Caco-2 (cell line): ENCODE measurements at regions not wholly inside any gene's neighbourhood (a gene's known extent, or its start where the extent isn't known, plus 50 kb on each side); places are given as distances from the start of the nearest gene placed in this dataset.

Source experiments
- BruUV-seq: library from RNA; stranded (reverse); fragments of 400-500 nt; replicated peaks from 2 replicates; lab custom pipeline; 2021; lab: Mats Ljungman, UMichigan
- CTCF ChIA-PET: fragments of 300-600 bp; sonication (Branson Sonifier 250); formaldehyde crosslinking; loops from one replicate; lab custom pipeline; 2022; ENCODE audit warnings: antibody characterized with exemption; lab: Charles Lee
- POLR2A ChIA-PET: fragments of 300-600 bp; sonication (Branson Sonifier 250); formaldehyde crosslinking; loops from one replicate; lab custom pipeline; 2022; ENCODE audit warnings: antibody characterized with exemption; lab: Charles Lee
- DNase-seq, 2 experiments: peaks; one replicate each; pipeline versions ENCODE4 v3.0.0 to v3.0.0-alpha.2; 2020 to 2022
- H3K27me3 ChIP-seq: replicated peaks from 2 replicates; pipeline ENCODE4 v1.6.0; 2011; ENCODE audit warnings: low read length; ENCODE audit not compliant: control insufficient read depth, insufficient read depth
- H3K36me3 ChIP-seq: 2 replicates; pipeline ENCODE4 v1.5.1; 2011; ENCODE audit warnings: low read length; ENCODE audit not compliant: control insufficient read depth, insufficient read depth
- H3K4me1 ChIP-seq: fragments of 250-450 bp; sonication (Bioruptor Pico); 2 replicates; pipeline ENCODE4 v1.5.1; 2020; ENCODE audit warnings: mild to moderate bottlenecking
- H3K4me3 ChIP-seq: 2 replicates; pipeline ENCODE4 v1.5.1; 2011; ENCODE audit warnings: low read depth, mild to moderate bottlenecking, control low read depth, low read length
- H3K9me3 ChIP-seq: fragments of 250-450 bp; sonication (Bioruptor Pico); 2 replicates; pipeline ENCODE4 v1.5.1; 2020; ENCODE audit warnings: mild to moderate bottlenecking, moderate library complexity
- H3K27ac Mint-ChIP-seq: one replicate; pipeline ENCODE4 v1.8.0; 2022; ENCODE audit warnings: mixed read lengths; ENCODE audit not compliant: unreplicated experiment
- H3K27me3 Mint-ChIP-seq: one replicate; pipeline ENCODE4 v1.8.0; 2022; ENCODE audit warnings: mixed read lengths; ENCODE audit not compliant: insufficient read depth, unreplicated experiment
- H3K36me3 Mint-ChIP-seq: one replicate; pipeline ENCODE4 v1.8.0; 2022; ENCODE audit warnings: mild to moderate bottlenecking, mixed read lengths; ENCODE audit not compliant: insufficient read depth, unreplicated experiment
- H3K4me1 Mint-ChIP-seq: one replicate; pipeline ENCODE4 v1.8.0; 2022; ENCODE audit warnings: low read depth, mixed read lengths; ENCODE audit not compliant: unreplicated experiment
- H3K4me3 Mint-ChIP-seq: one replicate; pipeline ENCODE4 v1.8.0; 2022; ENCODE audit warnings: mild to moderate bottlenecking, moderate library complexity, mixed read lengths; ENCODE audit not compliant: unreplicated experiment
- H3K9me3 Mint-ChIP-seq: one replicate; pipeline ENCODE4 v1.8.0; 2022; ENCODE audit warnings: mixed read lengths; ENCODE audit not compliant: unreplicated experiment
- intact Hi-C: fragments of 100-400 bp; cut with micrococcal nuclease; formaldehyde crosslinking; loops from one replicate; pipeline ENCODE4 v1.10.0; 2022; ENCODE audit not compliant: unreplicated experiment
- TF ChIP-seq, protein P1 (sequence below), 2 experiments: fragments of 200-600 bp in 1 of 2; IDR thresholded peaks; 1 replicate in 1 of 2; 2 replicates in 1 of 2; pipeline versions ENCODE4 v1.5.1 to v1.8.0; 2011 to 2022; ENCODE audit warnings: antibody characterized with exemption in 1 of 2, control low read depth in 1 of 2, inconsistent platforms in 1 of 2, low read depth in 1 of 2, low read length in 1 of 2, mild to moderate bottlenecking in 1 of 2, moderate library complexity in 1 of 2; ENCODE audit not compliant: insufficient read depth in 1 of 2, severe bottlenecking in 1 of 2, unreplicated experiment in 1 of 2

DNA sequence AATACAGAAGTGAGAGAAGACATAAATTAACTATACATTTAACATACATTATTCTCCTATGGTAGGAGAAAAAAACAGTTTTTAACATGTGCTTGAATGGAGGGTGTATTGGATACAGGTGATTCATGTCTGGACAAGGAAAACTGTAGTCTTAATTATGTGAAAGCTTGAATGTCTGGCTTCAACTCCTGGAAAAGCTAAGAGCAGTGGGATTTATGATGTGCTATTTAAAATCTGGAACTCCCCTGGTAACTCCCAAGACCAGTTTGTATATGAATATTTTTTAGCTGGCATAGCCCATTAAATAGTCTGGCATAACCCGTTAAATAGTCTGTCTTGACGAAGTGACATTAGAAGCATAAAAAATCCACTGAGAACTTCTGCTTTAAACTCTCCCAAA is 410.0 kb upstream of the PTCHD4 start:
- Histone ChIP-seq H3K27me3 (no peaks in the 10 kb centered on the region), H3K4me1 (no peaks in the 10 kb centered on the region), H3K36me3 (no peaks in the 10 kb centered on the region), H3K9me3 (no peaks in the 10 kb centered on the region), H3K4me3 (no peak overlapping the region)
- DNase-seq, result no peak
- Mint-ChIP-seq H3K36me3 (no peaks in the 10 kb centered on the region), H3K4me3 (no peak overlapping the region), H3K27me3 (peaks cover 3% of the 10 kb centered on the region), H3K27ac (no peak overlapping the region), H3K9me3 (no peaks in the 10 kb centered on the region), H3K4me1 (no peaks in the 10 kb centered on the region)
- TF ChIP-seq, protein P1, sequence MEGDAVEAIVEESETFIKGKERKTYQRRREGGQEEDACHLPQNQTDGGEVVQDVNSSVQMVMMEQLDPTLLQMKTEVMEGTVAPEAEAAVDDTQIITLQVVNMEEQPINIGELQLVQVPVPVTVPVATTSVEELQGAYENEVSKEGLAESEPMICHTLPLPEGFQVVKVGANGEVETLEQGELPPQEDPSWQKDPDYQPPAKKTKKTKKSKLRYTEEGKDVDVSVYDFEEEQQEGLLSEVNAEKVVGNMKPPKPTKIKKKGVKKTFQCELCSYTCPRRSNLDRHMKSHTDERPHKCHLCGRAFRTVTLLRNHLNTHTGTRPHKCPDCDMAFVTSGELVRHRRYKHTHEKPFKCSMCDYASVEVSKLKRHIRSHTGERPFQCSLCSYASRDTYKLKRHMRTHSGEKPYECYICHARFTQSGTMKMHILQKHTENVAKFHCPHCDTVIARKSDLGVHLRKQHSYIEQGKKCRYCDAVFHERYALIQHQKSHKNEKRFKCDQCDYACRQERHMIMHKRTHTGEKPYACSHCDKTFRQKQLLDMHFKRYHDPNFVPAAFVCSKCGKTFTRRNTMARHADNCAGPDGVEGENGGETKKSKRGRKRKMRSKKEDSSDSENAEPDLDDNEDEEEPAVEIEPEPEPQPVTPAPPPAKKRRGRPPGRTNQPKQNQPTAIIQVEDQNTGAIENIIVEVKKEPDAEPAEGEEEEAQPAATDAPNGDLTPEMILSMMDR (IDR thresholded peaks at IDR 0.05; ENCODE audit: insufficient read depth in 1 of 2, low read depth in 1 of 2, low read length in 1 of 2, severe bottlenecking in 1 of 2, unreplicated experiment in 1 of 2), result no peak
- ChIA-PET POLR2A (no interaction called here), CTCF (no interaction called here)
- intact Hi-C loops, result no loop called here
- no TSS peak for BruUV-seq

DNA sequence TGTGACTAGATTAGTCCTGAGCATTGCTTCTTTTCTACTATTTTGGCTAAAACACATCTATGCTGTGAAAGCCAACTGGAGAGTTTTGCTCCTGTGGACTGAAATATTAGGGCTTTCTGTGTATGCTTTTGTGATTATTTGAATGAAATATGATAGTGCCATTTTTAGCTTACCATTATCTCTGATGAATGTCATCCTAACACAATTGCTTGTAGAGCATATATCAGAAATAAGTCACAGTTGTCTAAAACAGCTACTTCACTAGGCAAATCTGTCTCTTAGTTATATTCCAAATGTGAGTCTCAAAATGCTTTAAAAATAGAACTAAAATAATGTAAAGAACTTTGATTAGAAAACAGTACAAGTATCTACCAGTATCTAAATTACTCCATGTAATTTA is 401.4 kb upstream of the PTCHD4 start:
- Mint-ChIP-seq H3K27ac (no peak overlapping the region), H3K27me3 (peaks cover 3% of the 10 kb centered on the region), H3K36me3 (no peaks in the 10 kb centered on the region), H3K9me3 (no peaks in the 10 kb centered on the region), H3K4me1 (no peaks in the 10 kb centered on the region), H3K4me3 (no peak overlapping the region)
- no peaks in the 10 kb centered on the region for H3K9me3 ChIP-seq
- H3K4me1 ChIP-seq, result no peaks in the 10 kb centered on the region
- no peaks in the 10 kb centered on the region for H3K36me3 ChIP-seq
- H3K4me3 ChIP-seq, result no peak overlapping the region
- intact Hi-C loops, result no loop called here
- TF ChIP-seq, protein P1 (IDR thresholded peaks at IDR 0.05; ENCODE audit: insufficient read depth in 1 of 2, low read depth in 1 of 2, low read length in 1 of 2, severe bottlenecking in 1 of 2, unreplicated experiment in 1 of 2), result no peak
- DNase-seq, result no peak
- POLR2A ChIA-PET, result no interaction called here
- BruUV-seq, result no TSS peak
- CTCF ChIA-PET, result no interaction called here
- no peaks in the 10 kb centered on the region for H3K27me3 ChIP-seq

DNA sequence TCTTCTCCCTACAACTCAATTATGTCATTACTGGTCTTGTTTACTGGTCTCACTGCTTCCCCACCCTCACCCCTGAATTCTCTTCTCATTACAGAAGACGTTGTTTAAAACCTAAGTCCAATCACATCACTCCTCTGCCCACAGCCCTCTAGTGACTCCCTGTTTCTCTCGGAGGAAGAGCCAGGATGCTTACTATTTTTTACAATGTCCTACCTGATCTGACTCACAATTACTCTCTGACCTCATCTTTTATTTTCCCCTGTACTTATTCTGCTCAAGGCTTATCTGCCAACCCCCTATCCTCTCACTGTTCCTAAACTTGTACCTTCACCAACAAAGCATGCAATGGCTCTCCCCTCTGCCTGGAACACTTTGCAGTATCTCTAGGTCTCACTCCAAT is 400.4 kb upstream of the PTCHD4 start:
- H3K9me3 Mint-ChIP-seq, result no peaks in the 10 kb centered on the region
- DNase-seq, result no peak
- H3K27me3 Mint-ChIP-seq, result peaks cover 3% of the 10 kb centered on the region
- no peaks in the 10 kb centered on the region for H3K4me1 Mint-ChIP-seq
- Histone ChIP-seq H3K4me1 (no peaks in the 10 kb centered on the region), H3K27me3 (no peaks in the 10 kb centered on the region), H3K36me3 (no peaks in the 10 kb centered on the region), H3K9me3 (no peaks in the 10 kb centered on the region), H3K4me3 (no peak overlapping the region)
- ChIA-PET POLR2A (no interaction called here), CTCF (no interaction called here)
- no TSS peak for BruUV-seq
- intact Hi-C loops, result no loop called here
- TF ChIP-seq, protein P1 (IDR thresholded peaks at IDR 0.05; ENCODE audit: insufficient read depth in 1 of 2, low read depth in 1 of 2, low read length in 1 of 2, severe bottlenecking in 1 of 2, unreplicated experiment in 1 of 2), result no peak
- no peak overlapping the region for H3K27ac Mint-ChIP-seq
- no peaks in the 10 kb centered on the region for H3K36me3 Mint-ChIP-seq
- no peak overlapping the region for H3K4me3 Mint-ChIP-seq
